HG03442 (cell line): ENCODE measurements at regions not wholly inside any gene's neighbourhood (a gene's known extent, or its start where the extent isn't known, plus 50 kb on each side); places are given as distances from the start of the nearest gene placed in this dataset.
"Not testable (repeated sequence)": the region's sequence is repeated elsewhere in the genome, so short reads cannot be mapped to it uniquely, and the experiment has no call there.

Experiments used
- ATAC-seq: cut with Tn5 transposase; IDR thresholded peaks from one replicate; pipeline ENCODE4 v1.9.1; 2021; ENCODE audit warnings: mild to moderate bottlenecking, moderate library complexity; ENCODE audit not compliant: unreplicated experiment

GRCh38 chr17:70320673-70321345 lies 151.5 kb downstream of the KCNJ2 start:
- no peak for ATAC-seq

- ATAC-seq, result no peak
These were observed 152.0 kb downstream of the KCNJ2 start for GRCh38 chr17:70321352-70321751.

DNA sequence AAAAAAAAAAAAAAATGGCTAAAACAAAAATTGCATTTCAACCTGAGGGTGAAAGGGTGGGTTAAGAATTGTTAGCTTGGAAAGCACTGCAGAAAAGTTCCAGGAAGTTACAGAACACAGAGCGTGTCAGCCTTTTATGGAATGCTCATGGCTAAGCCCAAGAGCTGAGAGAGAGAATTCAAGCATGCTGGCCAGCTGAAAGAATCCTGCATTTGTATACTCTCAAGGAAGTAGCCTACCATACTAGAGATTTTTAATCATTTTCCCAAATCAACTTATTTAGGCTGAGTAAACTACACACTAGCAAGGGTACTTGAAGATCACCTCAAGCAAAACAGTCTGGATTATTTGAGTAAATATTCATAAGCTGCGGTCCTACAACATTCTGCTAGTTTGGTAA lies 153.9 kb downstream of the KCNJ2 start:
- ATAC-seq, result no peak

DNA sequence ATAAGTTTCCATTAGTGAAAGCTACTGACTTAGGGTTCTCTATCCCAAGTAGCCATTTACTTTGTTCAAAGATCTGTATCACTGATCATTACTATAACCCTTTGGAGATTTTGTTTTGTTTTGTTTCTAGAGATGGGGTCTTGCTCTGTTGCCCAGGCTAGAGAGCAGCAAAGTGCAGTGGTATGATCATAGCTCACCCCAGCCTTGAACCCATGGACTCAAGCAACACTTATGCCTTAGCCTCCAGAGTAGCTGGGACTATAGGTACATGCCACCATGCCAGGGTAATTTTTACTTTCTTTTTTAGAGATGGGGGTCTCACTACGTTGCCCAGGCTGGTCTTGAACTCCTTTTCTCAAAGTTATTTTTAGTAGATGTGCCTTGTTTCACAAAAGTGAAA lies 154.7 kb downstream of the KCNJ2 start:
- no peak for ATAC-seq

DNA sequence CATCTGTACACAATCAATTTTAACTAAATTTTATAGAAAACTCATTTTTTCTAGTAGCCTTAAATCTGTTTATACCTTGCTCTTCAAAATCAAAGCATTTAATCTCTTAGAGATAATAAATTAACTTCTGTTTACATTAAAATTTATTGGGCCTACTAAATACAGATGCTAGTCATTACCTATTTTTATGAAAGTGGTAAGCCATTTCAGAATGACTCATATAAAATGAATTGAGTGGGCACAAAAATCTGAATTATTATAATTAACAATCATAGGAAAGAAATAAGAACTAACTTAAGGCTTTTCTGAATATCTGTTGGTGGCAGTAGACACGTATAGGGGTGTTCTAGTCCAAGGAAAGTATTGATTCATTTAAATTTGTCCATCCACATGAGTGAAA lies 157.9 kb downstream of the KCNJ2 start:
- ATAC-seq, result no peak

DNA sequence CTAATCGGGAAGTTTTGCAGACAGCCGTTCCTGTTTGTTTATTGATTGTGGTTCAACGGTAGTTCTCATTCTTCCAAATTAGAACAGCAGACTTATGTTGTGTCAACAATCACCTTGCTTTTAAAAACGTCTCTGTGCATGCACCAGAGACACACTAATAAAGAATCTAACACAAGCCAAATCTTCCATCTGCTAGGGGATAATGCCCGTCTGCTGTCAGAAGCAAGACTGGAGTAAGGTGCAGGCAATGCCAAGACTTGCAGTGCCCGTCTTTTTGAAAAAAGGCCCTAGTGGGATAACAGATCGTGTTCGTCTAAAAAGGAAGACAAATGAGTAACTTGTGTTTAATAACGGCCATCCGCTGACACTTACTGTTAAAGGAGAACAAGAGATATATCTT lies 158.4 kb downstream of the KCNJ2 start:
- no peak for ATAC-seq

GRCh38 chr17:70329721-70330120 lies 160.4 kb downstream of the KCNJ2 start:
- no peak for ATAC-seq

- not testable (repeated sequence) for ATAC-seq
These were observed 161.7 kb downstream of the KCNJ2 start for GRCh38 chr17:70331066-70331465.

GRCh38 chr17:70332356-70333210 lies 163.3 kb downstream of the KCNJ2 start:
- no peak for ATAC-seq

GRCh38 chr17:70336411-70336810 lies 167.1 kb downstream of the KCNJ2 start:
- ATAC-seq, result no peak

- ATAC-seq, result no peak
These were observed 169.6 kb downstream of the KCNJ2 start for GRCh38 chr17:70338946-70339354.

- no peak for ATAC-seq
These were observed 173.8 kb downstream of the KCNJ2 start for GRCh38 chr17:70343114-70343513.

GRCh38 chr17:70344386-70345060 lies 175.2 kb downstream of the KCNJ2 start:
- no peak for ATAC-seq

DNA sequence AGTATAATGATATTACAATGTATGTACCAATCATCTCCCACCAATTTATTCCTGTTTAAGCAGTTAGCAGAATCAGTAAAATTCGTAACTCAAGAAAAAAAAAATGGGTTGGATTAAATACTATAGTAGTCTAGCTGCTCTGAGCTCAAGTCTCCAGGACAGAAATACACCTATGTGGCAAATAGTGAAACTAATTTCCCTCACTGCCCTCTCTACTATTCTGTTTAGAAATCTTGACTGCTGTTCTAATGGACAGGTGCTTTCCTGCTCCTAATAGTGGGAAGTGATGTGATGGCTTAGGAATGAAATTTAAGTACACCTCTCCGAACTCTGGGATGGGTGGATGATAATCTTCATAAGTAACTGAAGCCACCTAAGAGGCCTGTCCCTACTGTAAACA lies 175.7 kb downstream of the KCNJ2 start:
- ATAC-seq, result no peak

GRCh38 chr17:70352834-70353233 lies 183.5 kb downstream of the KCNJ2 start:
- ATAC-seq, result no peak

DNA sequence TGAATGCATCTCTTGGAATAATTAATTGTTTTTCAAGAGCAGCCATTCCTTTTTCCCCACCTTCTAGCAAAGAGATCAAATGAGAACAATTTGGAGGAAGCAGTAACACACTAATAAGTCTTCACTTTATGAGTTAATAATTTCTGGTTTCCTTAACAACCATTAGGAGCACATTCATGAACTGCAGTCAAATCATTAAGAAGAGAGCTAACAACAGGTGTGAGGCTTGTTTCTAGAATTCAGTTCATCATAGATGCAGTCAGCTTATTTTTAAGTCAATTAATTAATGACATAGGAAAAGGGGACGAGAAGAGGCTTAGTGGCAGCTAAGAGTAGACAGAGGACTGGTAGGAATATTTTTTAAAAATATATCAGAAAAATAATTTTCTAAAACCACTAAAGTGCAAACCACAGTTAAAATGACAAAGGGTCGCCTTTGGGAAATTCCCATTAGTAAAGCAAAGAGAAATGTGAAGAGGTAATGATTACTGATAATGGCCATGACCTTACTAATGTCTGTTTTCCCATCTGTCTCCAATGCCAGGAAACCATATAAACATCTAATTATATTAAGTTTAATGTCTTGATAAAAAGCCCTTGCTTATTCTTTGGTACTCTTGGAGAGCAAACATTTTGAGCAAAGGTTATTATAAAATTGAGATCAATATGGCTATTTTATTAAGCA lies 184.2 kb downstream of the KCNJ2 start:
- no peak for ATAC-seq

GRCh38 chr17:70355185-70355584 lies 185.9 kb downstream of the KCNJ2 start:
- ATAC-seq, result no peak

- ATAC-seq, result no peak
These were observed 187.9 kb downstream of the KCNJ2 start for GRCh38 chr17:70357190-70357589.

GRCh38 chr17:70365091-70365583 lies 195.8 kb downstream of the KCNJ2 start:
- peak; percentile 97 for ATAC-seq

- ATAC-seq, result no peak
These were observed 197.1 kb downstream of the KCNJ2 start for GRCh38 chr17:70366386-70366785.

GRCh38 chr17:70368011-70368410 lies 198.7 kb downstream of the KCNJ2 start:
- no peak for ATAC-seq
